ENCODE measurements at regions not wholly inside any gene's neighbourhood (a gene's known extent, or its start where the extent isn't known, plus 50 kb on each side); places are given as distances from the start of the nearest gene placed in this dataset.

GRCh38 chr11:13103962-13104554, 94.9 kb downstream of the RASSF10 start:
- H2AFZ ChIP-seq (ENCODE audit: low read length): no peak overlapping the region
- H2BK20ac ChIP-seq (ENCODE audit: low read length): no peak overlapping the region
- no peak overlapping the region for H3K18ac ChIP-seq (ENCODE audit: extremely low read depth, low read length)
- H3K36me3 ChIP-seq (ENCODE audit: control insufficient read depth in 2 of 4, insufficient read depth in 4 of 4, low read length in 3 of 4): no peaks in the 10 kb centered on the region
- 60% methylated on average over 2 of the region's 2 CpGs; no CpG with 5 or more reads in 1 of the 2 experiments for WGBS, 2 experiments (ENCODE audit: extremely low coverage in 1 of 2, insufficient coverage in 1 of 2, insufficient read length in 1 of 2, insufficient replicate concordance in 2 of 2, low coverage in 1 of 2, low lambda C conversion rate in 2 of 2, missing lambda C conversion rate in 1 of 2)
- H3K79me1 ChIP-seq (ENCODE audit: low read depth, low read length): no peaks in the 10 kb centered on the region
- H2BK12ac ChIP-seq (ENCODE audit: low read depth, low read length): no peak overlapping the region
- H3K9me3 ChIP-seq (ENCODE audit: insufficient read depth in 2 of 2, low read depth in 1 of 2, low read length in 1 of 2): no peaks in the 10 kb centered on the region
- DNase-seq (ENCODE audit: low read depth in 1 of 2, low spot score in 2 of 2) (no peak), FAIRE-seq (no peak)
- H3K27me3 ChIP-seq (replicated peaks in 1 of 4; ENCODE audit: control insufficient read depth in 3 of 4, extremely low read depth in 1 of 4, insufficient read depth in 3 of 4, low read length in 3 of 4): no peaks in the 10 kb centered on the region
- no peak overlapping the region for H3K27ac ChIP-seq (ENCODE audit: low read depth, low read length)
- no peak overlapping the region for H4K91ac ChIP-seq (replicated peaks; ENCODE audit: insufficient read length, low read length)
- H3K4me1 ChIP-seq (replicated peaks in 1 of 4; ENCODE audit: control insufficient read depth in 3 of 4, insufficient read depth in 4 of 4, low read length in 3 of 4): peaks cover under 1 to 7% (median 4%) of the 10 kb centered on the region in 4 experiments; a peak in 6 of 7 replicates
- POLR2A ChIA-PET (ENCODE audit: partially characterized antibody): no interaction called here
- no peak overlapping the region for H3K4me3 ChIP-seq (ENCODE audit: extremely low read depth in 1 of 4, insufficient read depth in 2 of 4, low read depth in 3 of 4, low read length in 4 of 4)
- no peak overlapping the region for H4K5ac ChIP-seq (ENCODE audit: insufficient read length, low read depth, low read length)
- no peak overlapping the region for H4K8ac ChIP-seq (ENCODE audit: extremely low read depth, insufficient read depth, low read length)
- H4K20me1 ChIP-seq (replicated peaks in 1 of 2; ENCODE audit: control insufficient read depth in 1 of 2, insufficient read depth in 2 of 2, low read length in 2 of 2): no peaks in the 10 kb centered on the region
- no peak overlapping the region for H3K23ac ChIP-seq (ENCODE audit: insufficient read length)
- no peak overlapping the region for H2BK5ac ChIP-seq (ENCODE audit: low read depth, low read length)
- no peak overlapping the region for H3K9ac ChIP-seq (replicated peaks in 1 of 4; ENCODE audit: extremely low read depth in 1 of 4, low read depth in 3 of 4, low read length in 3 of 4)
- H3K56ac ChIP-seq (replicated peaks; ENCODE audit: insufficient read length, low read depth, low read length): no peak overlapping the region
- H3K14ac ChIP-seq (ENCODE audit: insufficient read length): no peak overlapping the region
- H3K79me2 ChIP-seq (ENCODE audit: control insufficient read depth in 1 of 2, insufficient read depth in 2 of 2, low read length in 2 of 2): no peaks in the 10 kb centered on the region
- no peak overlapping the region for H2BK15ac ChIP-seq (ENCODE audit: low read length)
- CTCF ChIA-PET (ENCODE audit: partially characterized antibody): interaction anchor here (0.9 to 1.2 kb wide), 2 partner anchors 10 to 48 kb away, joined by 3 read pairs; no protein-coding TSS in a partner anchor
- H3K23me2 ChIP-seq (ENCODE audit: low read depth, low read length): no peaks in the 10 kb centered on the region
- H3K4ac ChIP-seq (replicated peaks; ENCODE audit: insufficient read length, low read depth, low read length): no peak overlapping the region
- no peak overlapping the region for H3K4me2 ChIP-seq (ENCODE audit: insufficient read depth in 1 of 2, low read depth in 2 of 2, low read length in 2 of 2)
- no peak overlapping the region for H2AK5ac ChIP-seq (ENCODE audit: low read depth, low read length)
- no peak overlapping the region for H2BK120ac ChIP-seq (replicated peaks; ENCODE audit: low read depth, low read length)
- TF ChIP-seq KDM1A (IDR thresholded peaks at IDR 0.05; ENCODE audit: borderline replicate concordance, low read length): no peak
- TF ChIP-seq JUN (IDR thresholded peaks at IDR 0.05; ENCODE audit: low read depth, low read length): no peak
- no peak for TF ChIP-seq TCF12 (IDR thresholded peaks at IDR 0.05; ENCODE audit: low read depth, low read length)
- TF ChIP-seq, protein P1, sequence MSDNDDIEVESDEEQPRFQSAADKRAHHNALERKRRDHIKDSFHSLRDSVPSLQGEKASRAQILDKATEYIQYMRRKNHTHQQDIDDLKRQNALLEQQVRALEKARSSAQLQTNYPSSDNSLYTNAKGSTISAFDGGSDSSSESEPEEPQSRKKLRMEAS (IDR thresholded peaks at IDR 0.05): no peak
- no peak for TF ChIP-seq SIX5 (IDR thresholded peaks at IDR 0.05; ENCODE audit: low read depth, low read length)
- no peak for TF ChIP-seq CTBP2 (IDR thresholded peaks at IDR 0.05; ENCODE audit: borderline replicate concordance, insufficient read depth, insufficient read length, low read length)
- TF ChIP-seq CBX8 (IDR thresholded peaks at IDR 0.05; ENCODE audit: borderline replicate concordance, low read depth, low read length): no peak
- TF ChIP-seq SP1 (IDR thresholded peaks at IDR 0.05; ENCODE audit: low read depth, low read length): no peak
- no peak for TF ChIP-seq FOSL1 (IDR thresholded peaks at IDR 0.05; ENCODE audit: insufficient read depth, low read depth, low read length)
- TF ChIP-seq BACH1 (IDR thresholded peaks at IDR 0.05; ENCODE audit: low read length): no peak
- TF ChIP-seq CHD1 (IDR thresholded peaks at IDR 0.05; ENCODE audit: low read depth, low read length): no peak
- no peak for TF ChIP-seq HDAC2 (IDR thresholded peaks at IDR 0.05; ENCODE audit: borderline replicate concordance in 1 of 2, low read depth in 2 of 2, low read length in 2 of 2)
- no peak for TF ChIP-seq ASH2L (IDR thresholded peaks at IDR 0.05; ENCODE audit: low read length)
- no peak for TF ChIP-seq CHD2 (IDR thresholded peaks at IDR 0.05; ENCODE audit: low read length)
- TF ChIP-seq JUND (IDR thresholded peaks at IDR 0.05; ENCODE audit: low read length): no peak
